SK-N-SH (cell line): ENCODE measurements at regions not wholly inside any gene's neighbourhood (a gene's known extent, or its start where the extent isn't known, plus 50 kb on each side); places are given as distances from the start of the nearest gene placed in this dataset.

Source experiments
- CTCF ChIA-PET: fragments of 300-600, 350-600 bp; formaldehyde crosslinking; extraction: SDS; loops from one replicate; lab custom pipeline; 2021; lab: Yijun Ruan, JAX
- POLR2A ChIA-PET: fragments of 350-600 bp; sonication (Branson Sonifier 250); formaldehyde crosslinking; extraction: SDS; loops from one replicate; lab custom pipeline; 2020; ENCODE audit warnings: antibody characterized with exemption, inconsistent platforms; lab: Yijun Ruan, JAX
- DNase-seq: peaks from one replicate; pipeline ENCODE4 v3.0.0; 2012
- H2AFZ ChIP-seq: fragments of 200-600 bp; sonication (generic); 2 replicates; pipeline ENCODE4 v1.8.1; 2016; ENCODE audit warnings: antibody characterized with exemption, mild to moderate bottlenecking, low read depth
- H3F3A ChIP-seq: fragments of 200-600 bp; sonication (generic); replicated peaks from 2 replicates; pipeline ENCODE3; 2016; ENCODE audit warnings: antibody characterized with exemption, mild to moderate bottlenecking; ENCODE audit not compliant: insufficient read depth
- H3K27ac ChIP-seq, 2 experiments: fragments of 200-500 bp in 1 of 2; fragments of 200-600 bp in 1 of 2; sonication (Bioruptor generic) in 1 of 2; sonication (generic), shearing (Covaris generic) in 1 of 2; 2 replicates each; pipeline versions ENCODE4 v1.5.1 to v1.6.1; 2014 to 2016; ENCODE audit warnings: low read depth in 2 of 2, inconsistent platforms in 1 of 2, low read length in 1 of 2, mild to moderate bottlenecking in 1 of 2, mixed read lengths in 1 of 2
- H3K27me3 ChIP-seq: fragments of 200-600 bp; sonication (generic), shearing (Covaris generic); 2 replicates; pipeline ENCODE4 v1.6.1; 2016; ENCODE audit warnings: mixed run types; ENCODE audit not compliant: insufficient read depth
- H3K36me3 ChIP-seq, 2 experiments: fragments of 200-500 bp in 1 of 2; fragments of 200-600 bp in 1 of 2; sonication (Bioruptor generic) in 1 of 2; sonication (generic) in 1 of 2; replicated peaks in 1 of 2; 2 replicates each; pipeline versions ENCODE3 to v1.5.1; 2014 to 2016; ENCODE audit warnings: low read length in 1 of 2, mild to moderate bottlenecking in 1 of 2; ENCODE audit not compliant: insufficient read depth in 2 of 2, control insufficient read depth in 1 of 2
- H3K4me1 ChIP-seq, 2 experiments: fragments of 200-500 bp in 1 of 2; fragments of 200-600 bp in 1 of 2; sonication (Bioruptor generic) in 1 of 2; sonication (generic), shearing (Covaris generic) in 1 of 2; 2 replicates each; pipeline versions ENCODE4 v1.5.1 to v1.6.1; 2014 to 2016; ENCODE audit warnings: low read depth in 1 of 2, low read length in 1 of 2, mixed run types in 1 of 2; ENCODE audit not compliant: insufficient read depth in 2 of 2, control insufficient read depth in 1 of 2
- H3K4me2 ChIP-seq: fragments of 200-600 bp; sonication (generic), shearing (Covaris generic); 2 replicates; pipeline ENCODE4 v1.6.1; 2017; ENCODE audit warnings: mixed run types
- H3K4me3 ChIP-seq, 2 experiments: fragments of 200-500 bp in 1 of 2; fragments of 200-600 bp in 1 of 2; sonication (Bioruptor generic) in 1 of 2; sonication (generic), shearing (Covaris generic) in 1 of 2; 2 replicates each; pipeline versions ENCODE4 v1.5.1 to v1.8.1; 2014 to 2016; ENCODE audit warnings: low read depth in 2 of 2, inconsistent platforms in 1 of 2, low read length in 1 of 2, mild to moderate bottlenecking in 1 of 2, mixed read lengths in 1 of 2, moderate library complexity in 1 of 2
- H3K79me2 ChIP-seq: fragments of 200-600 bp; sonication (generic); 2 replicates; pipeline ENCODE4 v1.8.1; 2017; ENCODE audit warnings: mild to moderate bottlenecking; ENCODE audit not compliant: insufficient read depth
- H3K9ac ChIP-seq: fragments of 200-600 bp; sonication (generic); 2 replicates; pipeline ENCODE4 v1.6.1; 2017; ENCODE audit warnings: mixed run types
- H3K9me2 ChIP-seq: fragments of 200-600 bp; sonication (generic); 2 replicates; pipeline ENCODE4 v1.6.1; 2017; ENCODE audit warnings: mixed run types
- H3K9me3 ChIP-seq: fragments of 200-600 bp; sonication (generic); 2 replicates; pipeline ENCODE4 v1.6.1; 2017; ENCODE audit warnings: mixed run types, mild to moderate bottlenecking, moderate library complexity
- H4K20me1 ChIP-seq: fragments of 200-600 bp; sonication (generic); 2 replicates; pipeline ENCODE4 v1.6.1; 2017; ENCODE audit warnings: mild to moderate bottlenecking, mixed run types; ENCODE audit not compliant: insufficient read depth
- ELF1 ChIP-seq: IDR thresholded peaks from 2 replicates; pipeline ENCODE4 v1.4.0; 2012
- EP300 ChIP-seq, 2 experiments: IDR thresholded peaks; 2 replicates each; pipeline versions ENCODE4 v1.4.0 to v1.6.1; 2012; ENCODE audit warnings: borderline replicate concordance in 1 of 2, low read depth in 1 of 2, low read length in 1 of 2
- FOXJ3 ChIP-seq: sonication (generic); formaldehyde crosslinking; IDR thresholded peaks from 2 replicates; pipeline ENCODE4 v1.5.1; 2020; ENCODE audit warnings: mild to moderate bottlenecking, missing genetic modification reagents
- FOXM1 ChIP-seq: IDR thresholded peaks from 2 replicates; pipeline ENCODE4 v1.4.0; 2012; ENCODE audit warnings: low read depth, mild to moderate bottlenecking
- JUND ChIP-seq: IDR thresholded peaks from 2 replicates; pipeline ENCODE4 v1.4.0; 2012
- MEF2A ChIP-seq: IDR thresholded peaks from 2 replicates; pipeline ENCODE4 v1.4.0; 2012; ENCODE audit warnings: low read depth, borderline replicate concordance
- MXI1 ChIP-seq: IDR thresholded peaks from 2 replicates; pipeline ENCODE4 v1.6.1; 2012; ENCODE audit warnings: mild to moderate bottlenecking, low read depth, low read length, improper control_type of control experiment
- NFIC ChIP-seq: IDR thresholded peaks from 2 replicates; pipeline ENCODE4 v1.4.0; 2012; ENCODE audit warnings: borderline replicate concordance
- POLR2AphosphoS5 ChIP-seq: IDR thresholded peaks from 2 replicates; pipeline ENCODE4 v1.6.1; 2012; ENCODE audit warnings: low read depth, low read length
- RAD21 ChIP-seq: IDR thresholded peaks from 2 replicates; pipeline ENCODE4 v1.6.1; 2012; ENCODE audit warnings: mild to moderate bottlenecking, low read length
- REST ChIP-seq: IDR thresholded peaks from 2 replicates; pipeline ENCODE4 v1.6.1; 2012; ENCODE audit warnings: mild to moderate bottlenecking, low read depth, low read length, moderate library complexity
- SIN3A ChIP-seq: IDR thresholded peaks from 2 replicates; pipeline ENCODE4 v1.6.1; 2012; ENCODE audit warnings: low read depth, mild to moderate bottlenecking, low read length, moderate library complexity, borderline replicate concordance
- TEAD4 ChIP-seq: IDR thresholded peaks from 2 replicates; pipeline ENCODE4 v1.4.0; 2012; ENCODE audit warnings: mild to moderate bottlenecking, borderline replicate concordance; ENCODE audit not compliant: insufficient read depth
- YY1 ChIP-seq: IDR thresholded peaks from 2 replicates; pipeline ENCODE4 v1.4.0; 2012; ENCODE audit warnings: low read depth, mild to moderate bottlenecking
- WGBS: methylation state at CpG from one replicate; pipeline ENCODE4 v1.1.6; 2017; ENCODE audit warnings: low lambda C conversion rate; 5-methylcytosine and 5-hydroxymethylcytosine counted together
- TF ChIP-seq, protein P1 (sequence below): fragments of 150-350 bp; IDR thresholded peaks from 2 replicates; pipeline ENCODE4 v1.6.1; 2017; ENCODE audit warnings: antibody characterized with exemption, low read length, low read depth, borderline replicate concordance
- TF ChIP-seq, protein P2 (sequence below): IDR thresholded peaks from 2 replicates; pipeline ENCODE4 v1.4.0; 2012; ENCODE audit warnings: low read depth, borderline replicate concordance

- no peaks in the 10 kb centered on the region for H3K9me2 ChIP-seq
- TF ChIP-seq FOXJ3 (CRISPR knock-in tag) (no peak), TEAD4 (no peak), POLR2AphosphoS5 (no peak), JUND (no peak), SIN3A (no peak), MXI1 (no peak), NFIC (no peak), FOXM1 (no peak), YY1 (no peak), MEF2A (no peak), RAD21 (no peak), ELF1 (no peak)
- TF ChIP-seq, protein P1, sequence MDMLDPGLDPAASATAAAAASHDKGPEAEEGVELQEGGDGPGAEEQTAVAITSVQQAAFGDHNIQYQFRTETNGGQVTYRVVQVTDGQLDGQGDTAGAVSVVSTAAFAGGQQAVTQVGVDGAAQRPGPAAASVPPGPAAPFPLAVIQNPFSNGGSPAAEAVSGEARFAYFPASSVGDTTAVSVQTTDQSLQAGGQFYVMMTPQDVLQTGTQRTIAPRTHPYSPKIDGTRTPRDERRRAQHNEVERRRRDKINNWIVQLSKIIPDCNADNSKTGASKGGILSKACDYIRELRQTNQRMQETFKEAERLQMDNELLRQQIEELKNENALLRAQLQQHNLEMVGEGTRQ, result no peak
- H3K4me2 ChIP-seq, result no peak overlapping the region
- H3F3A ChIP-seq, result no peaks in the 10 kb centered on the region
- no peak for DNase-seq
- H3K9me3 ChIP-seq, result no peaks in the 10 kb centered on the region
- no peak overlapping the region for H3K4me3 ChIP-seq
- POLR2A ChIA-PET, result no interaction called here
- H4K20me1 ChIP-seq, result no peaks in the 10 kb centered on the region
- H3K4me1 ChIP-seq, result no peaks in the 10 kb centered on the region
- no peaks in the 10 kb centered on the region for H3K79me2 ChIP-seq
- no peaks in the 10 kb centered on the region for H3K27me3 ChIP-seq
- no peak overlapping the region for H3K9ac ChIP-seq
- no peaks in the 10 kb centered on the region for H3K36me3 ChIP-seq
- 28% methylated on average over 9 of the region's 16 CpGs for WGBS
- no peak overlapping the region for H3K27ac ChIP-seq
- CTCF ChIA-PET, result interaction anchor here (1.2 kb wide), 1 partner anchor 13 kb away, joined by 4 read pairs; no protein-coding TSS in a partner anchor
- no peak overlapping the region for H2AFZ ChIP-seq
These were observed 121.3 kb upstream of the C1orf174 start for GRCh38 chr1:4021136-4021973.

GRCh38 chr1:4021974-4022268 is 121.8 kb upstream of the C1orf174 start:
- Histone ChIP-seq H2AFZ (no peak overlapping the region), H3F3A (no peaks in the 10 kb centered on the region), H3K36me3 (no peaks in the 10 kb centered on the region), H3K9me3 (no peaks in the 10 kb centered on the region), H3K27me3 (no peaks in the 10 kb centered on the region), H3K27ac (no peak overlapping the region), H3K9me2 (no peaks in the 10 kb centered on the region), H3K79me2 (no peaks in the 10 kb centered on the region), H3K9ac (no peak overlapping the region), H4K20me1 (no peaks in the 10 kb centered on the region), H3K4me3 (no peak overlapping the region), H3K4me1 (no peaks in the 10 kb centered on the region), H3K4me2 (no peak overlapping the region)
- ChIA-PET POLR2A (no interaction called here), CTCF (no interaction called here)
- WGBS, result 36% methylated on average over 3 of the region's 3 CpGs
- DNase-seq, result no peak
- no peak for TF ChIP-seq MEF2A

DNA sequence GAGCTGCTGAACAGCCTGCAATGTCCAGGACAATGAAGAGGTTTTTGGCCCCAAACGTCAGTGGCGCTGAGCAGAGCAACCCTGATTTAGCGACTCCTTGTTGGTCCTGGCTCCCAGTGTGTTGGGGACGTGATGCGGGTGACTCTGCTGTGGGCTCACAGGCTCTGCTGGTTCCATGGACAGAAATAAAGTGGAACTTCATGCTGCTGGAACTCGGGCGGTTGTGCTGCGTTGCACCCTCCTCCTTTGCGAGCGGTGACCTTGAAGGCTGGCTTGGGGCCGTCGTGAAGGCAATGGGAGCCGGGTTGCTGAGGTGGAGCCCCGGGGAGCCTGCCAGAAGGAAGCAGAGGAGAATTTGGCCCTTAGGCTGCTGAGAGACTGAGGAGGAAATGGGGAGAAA is 122.6 kb upstream of the C1orf174 start:
- Histone ChIP-seq H3K4me2 (no peak overlapping the region), H3K9me2 (no peaks in the 10 kb centered on the region), H3K4me1 (no peaks in the 10 kb centered on the region), H3F3A (no peaks in the 10 kb centered on the region), H3K27ac (no peak overlapping the region), H4K20me1 (no peaks in the 10 kb centered on the region), H3K79me2 (no peaks in the 10 kb centered on the region), H3K27me3 (no peaks in the 10 kb centered on the region), H3K36me3 (no peaks in the 10 kb centered on the region), H2AFZ (no peak overlapping the region), H3K4me3 (no peak overlapping the region), H3K9ac (no peak overlapping the region), H3K9me3 (no peaks in the 10 kb centered on the region)
- ChIA-PET POLR2A (no interaction called here), CTCF (no interaction called here)
- no peak for DNase-seq
- WGBS, result 28% methylated on average over 8 of the region's 14 CpGs
- TF ChIP-seq ELF1 (no peak), REST (no peak), YY1 (no peak), EP300 (IDR thresholded peaks at IDR 0.05; ENCODE audit: borderline replicate concordance in 1 of 2, low read depth in 1 of 2, low read length in 1 of 2) (no peak), TEAD4 (no peak)
- TF ChIP-seq, protein P2, sequence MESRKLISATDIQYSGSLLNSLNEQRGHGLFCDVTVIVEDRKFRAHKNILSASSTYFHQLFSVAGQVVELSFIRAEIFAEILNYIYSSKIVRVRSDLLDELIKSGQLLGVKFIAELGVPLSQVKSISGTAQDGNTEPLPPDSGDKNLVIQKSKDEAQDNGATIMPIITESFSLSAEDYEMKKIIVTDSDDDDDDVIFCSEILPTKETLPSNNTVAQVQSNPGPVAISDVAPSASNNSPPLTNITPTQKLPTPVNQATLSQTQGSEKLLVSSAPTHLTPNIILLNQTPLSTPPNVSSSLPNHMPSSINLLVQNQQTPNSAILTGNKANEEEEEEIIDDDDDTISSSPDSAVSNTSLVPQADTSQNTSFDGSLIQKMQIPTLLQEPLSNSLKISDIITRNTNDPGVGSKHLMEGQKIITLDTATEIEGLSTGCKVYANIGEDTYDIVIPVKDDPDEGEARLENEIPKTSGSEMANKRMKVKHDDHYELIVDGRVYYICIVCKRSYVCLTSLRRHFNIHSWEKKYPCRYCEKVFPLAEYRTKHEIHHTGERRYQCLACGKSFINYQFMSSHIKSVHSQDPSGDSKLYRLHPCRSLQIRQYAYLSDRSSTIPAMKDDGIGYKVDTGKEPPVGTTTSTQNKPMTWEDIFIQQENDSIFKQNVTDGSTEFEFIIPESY, result no peak
